Stimulated activated CD4-positive, alpha-beta T cell treated with anti-CD3 and anti-CD28 coated beads, TNF-alpha, amount 100 ng/mL, for 4 hours (primary cell): ENCODE measurements at regions not wholly inside any gene's neighbourhood (a gene's known extent, or its start where the extent isn't known, plus 50 kb on each side); places are given as distances from the start of the nearest gene placed in this dataset.
"Not testable (repeated sequence)": the region's sequence is repeated elsewhere in the genome, so short reads cannot be mapped to it uniquely, and the experiment has no call there.

Source experiments
- DNase-seq, 3 experiments: peaks; one replicate each; pipeline ENCODE4 v3.0.0-alpha.2; 2020; ENCODE audit warnings: low read depth in 3 of 3

DNA sequence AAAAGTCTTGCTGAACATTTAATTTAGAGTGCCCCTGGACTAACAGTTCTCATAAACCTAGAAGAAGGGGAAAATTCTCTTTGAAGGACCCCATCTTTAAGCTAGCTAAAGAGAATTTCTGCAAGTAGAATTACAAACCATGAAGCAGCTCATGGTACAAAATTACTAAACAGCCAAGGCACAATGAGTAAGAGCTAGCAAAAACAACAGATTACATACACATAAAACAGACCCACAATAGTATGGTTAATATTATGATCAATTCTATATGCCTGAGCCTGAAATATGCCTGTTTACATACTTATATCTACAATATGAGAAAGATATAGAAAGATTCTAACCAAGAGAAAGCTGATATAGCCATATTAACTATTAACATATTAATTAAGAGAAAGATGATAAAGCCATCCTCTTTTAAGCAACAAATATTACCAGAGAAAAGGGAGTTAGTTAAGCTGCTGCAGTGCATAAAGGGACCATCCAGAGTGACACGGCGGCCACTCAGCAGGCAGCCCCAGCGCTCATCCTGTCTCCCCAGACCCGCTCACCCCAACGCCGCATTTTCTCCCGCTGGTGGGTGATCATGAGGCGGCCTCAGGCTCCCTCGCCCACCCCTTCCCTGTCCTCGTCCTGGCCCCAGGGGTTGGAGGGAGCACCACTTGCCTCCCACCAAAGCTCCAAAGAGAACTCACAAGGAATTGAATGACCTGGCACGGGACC, 98.4 kb upstream of the CARMIL1 start:
- no peak for DNase-seq

DNA sequence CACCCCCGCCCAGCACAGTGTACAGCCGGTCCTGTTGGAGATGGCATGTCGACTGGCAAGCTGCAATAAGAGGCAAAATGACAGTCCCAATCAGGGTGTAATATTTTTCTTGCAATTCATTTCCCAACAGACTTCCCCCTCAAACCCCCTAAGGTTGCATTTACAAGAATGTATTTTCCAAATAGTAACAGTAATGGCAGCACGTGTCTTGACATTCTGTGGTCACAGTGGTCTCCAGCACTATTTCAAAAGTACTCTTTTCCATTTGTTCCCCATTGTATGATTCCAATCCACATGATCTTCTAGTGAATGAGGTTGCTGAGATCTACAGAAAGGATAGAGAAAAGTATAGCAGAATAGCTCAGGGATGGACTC, 97.8 kb upstream of the CARMIL1 start:
- DNase-seq, result no peak

- DNase-seq, result no peak
Measured at GRCh38 chr6:25181923-25182322, 97.3 kb upstream of the CARMIL1 start.

DNA sequence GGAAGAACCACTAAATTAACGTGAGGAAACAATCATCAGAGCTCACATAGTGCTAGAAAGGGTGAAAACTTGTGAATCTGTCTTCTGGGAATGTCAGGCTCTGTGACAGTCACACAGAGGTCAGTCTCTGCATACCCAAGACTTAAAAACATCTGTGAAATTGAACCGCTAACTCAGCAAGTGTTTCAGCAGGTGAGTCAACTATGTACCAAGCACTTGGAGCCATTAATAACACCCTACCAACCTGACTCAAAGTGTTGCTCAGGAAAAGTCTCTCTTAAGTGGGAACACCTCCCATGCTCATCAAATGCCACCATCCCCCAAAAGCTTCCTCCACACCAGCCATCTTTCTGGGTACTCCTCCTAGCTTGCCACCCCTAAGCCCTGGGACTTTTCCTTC, 92.3 kb upstream of the CARMIL1 start:
- no peak for DNase-seq

- DNase-seq, result no peak
Measured at GRCh38 chr6:25188232-25188631, 90.9 kb upstream of the CARMIL1 start.

DNA sequence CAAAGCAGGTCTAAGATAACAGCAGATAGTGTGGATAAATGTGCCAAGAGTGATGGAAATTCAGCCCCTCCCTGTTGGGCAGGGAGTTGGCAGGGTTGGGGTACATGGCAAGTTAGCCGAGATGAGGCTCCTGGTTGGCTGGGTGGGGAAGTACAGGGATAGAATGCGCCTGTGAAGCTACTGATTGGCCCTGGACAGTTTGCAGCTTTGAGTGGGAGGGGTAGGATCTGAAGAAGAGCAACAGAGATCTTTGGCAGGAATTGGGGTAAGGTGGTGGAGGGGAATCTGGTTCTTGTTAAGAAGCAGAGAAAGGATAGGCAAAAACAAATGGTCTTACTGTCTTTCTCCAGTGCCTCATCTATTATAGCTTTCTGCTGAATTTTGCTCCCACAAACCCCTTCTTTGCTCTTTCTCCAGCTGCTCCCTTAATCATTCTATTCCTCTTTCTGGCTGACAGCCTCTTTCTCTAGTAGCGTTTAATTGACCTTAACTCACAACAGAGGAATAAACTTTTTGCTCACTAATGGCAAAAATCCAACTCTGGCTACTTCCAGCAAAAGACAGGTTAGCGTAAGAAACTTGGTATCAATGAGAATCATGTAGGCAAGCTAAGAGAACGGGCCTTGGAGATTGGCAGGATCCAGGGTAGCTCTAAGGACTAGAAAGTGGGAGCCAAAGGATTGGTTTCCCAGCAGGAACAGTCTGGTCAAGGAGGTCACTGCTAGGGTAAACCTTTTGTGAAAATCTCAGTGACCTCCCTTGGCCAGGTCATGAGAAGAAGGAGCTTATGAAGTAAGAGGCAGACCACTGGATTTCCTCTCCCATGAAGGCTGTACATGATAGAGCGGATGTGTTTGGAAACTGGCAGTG, 86.3 kb upstream of the CARMIL1 start:
- DNase-seq, result no peak

DNA sequence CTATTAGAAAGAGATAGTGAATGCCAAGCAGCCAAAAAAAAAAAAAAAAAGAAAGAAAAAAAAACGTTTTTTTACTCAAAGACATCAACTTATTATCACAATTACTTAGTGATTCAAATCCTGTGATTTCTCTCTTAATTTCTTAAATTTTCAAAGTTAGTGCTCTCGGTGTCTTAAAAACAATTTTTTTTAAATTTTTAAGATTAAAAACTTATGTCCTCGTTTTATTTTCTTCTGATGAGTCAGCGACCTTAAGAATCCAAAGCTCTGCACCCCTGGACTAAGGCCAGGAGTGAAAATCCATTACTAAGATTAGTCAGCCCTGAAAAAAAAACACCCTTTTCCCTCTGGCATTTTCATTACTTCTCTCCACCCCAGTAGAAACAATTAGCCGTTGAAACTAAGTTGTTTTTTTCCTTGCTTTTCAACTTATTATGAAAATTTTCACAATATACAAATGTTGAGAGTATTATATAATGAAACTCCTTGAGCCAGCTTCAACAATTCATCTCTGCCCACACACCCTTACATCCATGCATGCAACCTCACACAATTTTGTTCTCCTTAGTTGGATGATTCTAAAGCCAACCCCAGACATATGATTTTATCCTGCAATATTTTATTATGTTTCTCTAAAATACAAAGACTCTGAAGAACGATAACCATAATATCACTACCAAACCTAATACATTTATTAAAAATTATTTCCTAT, 85.6 kb upstream of the CARMIL1 start:
- no peak for DNase-seq

DNA sequence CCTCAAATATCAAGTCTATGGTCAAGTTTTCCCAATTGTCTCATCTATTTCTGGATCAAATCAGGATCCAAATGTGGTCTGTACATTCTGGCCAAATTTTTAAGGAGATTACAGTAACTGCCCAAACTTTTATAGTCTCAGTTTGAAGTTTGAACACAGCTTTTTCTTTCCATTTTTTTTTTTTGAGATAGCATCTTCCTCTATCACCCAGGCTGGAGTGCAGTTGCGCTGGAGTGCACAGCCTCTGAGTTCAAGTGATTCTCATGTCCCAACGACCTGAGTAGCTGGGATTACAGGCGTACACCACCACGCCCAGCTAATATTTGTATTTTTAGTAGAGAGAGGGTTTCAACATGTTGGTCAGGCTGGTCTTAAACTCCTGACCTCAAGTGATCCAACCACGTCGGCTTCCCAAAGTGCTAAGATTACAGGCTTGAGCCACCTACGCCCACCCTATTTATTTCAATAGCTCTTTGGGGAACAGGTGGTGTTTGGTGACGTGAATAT, 84.9 kb upstream of the CARMIL1 start:
- no peak for DNase-seq

- DNase-seq, result no peak
Measured at GRCh38 chr6:25196464-25196863, 82.7 kb upstream of the CARMIL1 start.

DNA sequence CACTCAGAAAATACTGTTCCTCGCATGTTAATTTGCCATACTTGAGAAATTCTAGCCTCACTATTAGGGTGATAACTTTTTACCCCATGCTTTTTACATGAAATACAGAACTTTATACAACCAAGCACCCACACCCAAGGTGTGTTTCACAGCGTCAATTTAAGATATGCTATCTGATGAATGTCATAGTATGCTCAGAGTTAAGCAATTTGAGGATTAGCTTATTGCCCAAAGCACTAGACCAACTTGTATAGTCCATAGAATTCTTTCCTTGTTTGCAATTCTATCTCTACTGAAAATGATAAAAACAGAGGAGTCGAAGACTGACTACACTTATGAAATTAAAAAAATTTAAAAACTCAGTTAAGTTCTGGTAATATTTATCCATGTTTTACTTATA, 82.1 kb upstream of the CARMIL1 start:
- no peak for DNase-seq

DNA sequence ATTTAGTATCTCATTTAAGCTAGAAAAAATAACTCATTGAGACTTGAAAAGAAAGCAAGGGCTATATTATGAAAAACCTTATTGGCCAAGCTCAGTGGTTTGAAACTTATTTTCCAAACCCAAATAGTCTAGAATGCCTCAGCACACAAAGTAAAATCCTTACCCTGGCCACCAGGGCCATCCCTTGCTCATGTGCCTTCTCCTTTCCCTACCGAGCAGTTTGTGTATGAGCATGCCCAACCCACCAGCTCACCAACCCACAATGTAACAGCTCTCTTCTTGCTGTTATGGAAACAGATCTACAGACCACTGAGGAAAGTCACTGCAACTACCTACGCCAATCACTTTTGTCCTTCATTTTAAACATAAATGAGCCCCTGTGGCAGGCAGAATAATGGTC, 79.6 kb upstream of the CARMIL1 start:
- no peak for DNase-seq

- no peak for DNase-seq
Measured at GRCh38 chr6:25202504-25202903, 76.7 kb upstream of the CARMIL1 start.

DNA sequence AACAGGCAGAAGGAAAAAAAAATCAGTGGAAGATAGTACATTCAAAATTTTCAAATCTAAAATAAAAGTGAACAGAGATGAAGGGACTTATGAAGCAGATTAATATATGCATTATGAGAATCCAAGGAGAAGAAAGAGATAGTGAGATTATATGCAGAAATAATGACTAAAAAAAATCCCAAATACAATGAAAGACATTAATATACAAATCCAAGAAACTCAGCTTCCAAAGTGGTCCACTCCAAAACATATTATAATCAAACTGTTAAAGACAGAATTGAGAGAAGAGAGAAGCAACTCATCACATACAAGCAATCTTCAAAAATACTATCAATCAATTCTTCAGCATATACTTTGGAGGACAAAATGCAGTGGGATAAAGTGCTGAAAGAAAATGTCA, 73.5 kb upstream of the CARMIL1 start:
- DNase-seq, result no peak

DNA sequence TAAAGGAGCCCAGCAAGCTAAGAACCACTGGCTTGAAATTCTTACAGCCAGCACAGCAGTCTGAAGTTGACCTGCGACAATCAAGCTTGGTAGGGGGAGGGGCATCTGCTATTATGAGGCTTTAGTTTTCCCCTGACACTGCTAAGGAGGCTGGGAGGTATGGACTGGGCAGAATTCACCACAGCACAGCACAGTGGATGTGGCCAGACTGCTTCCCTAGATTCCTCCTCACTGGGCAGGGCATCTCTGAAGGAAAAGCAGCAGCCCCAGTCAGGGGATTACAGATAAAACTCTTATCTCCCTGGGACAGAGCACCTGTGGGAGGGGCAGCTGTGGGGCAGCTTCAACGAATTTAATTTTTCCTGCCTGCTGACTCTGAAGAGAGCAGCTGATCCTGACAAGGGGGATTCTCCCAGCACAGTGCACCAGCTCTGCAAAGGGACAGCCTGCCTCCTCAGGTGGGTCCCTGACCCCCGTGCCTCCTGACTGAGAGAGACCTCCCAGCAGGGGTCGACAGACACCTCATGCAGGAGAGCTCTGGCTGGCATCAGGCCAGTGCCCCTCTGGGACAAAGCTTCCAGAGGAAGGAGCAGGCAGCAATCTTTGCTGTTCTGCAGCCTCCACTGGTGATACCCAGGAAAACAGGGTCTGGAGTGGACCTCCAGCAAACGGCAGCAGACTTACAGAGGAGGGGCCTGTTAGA, 71.6 kb upstream of the CARMIL1 start:
- DNase-seq, result not testable (repeated sequence)

GRCh38 chr6:25215881-25216280, 63.3 kb upstream of the CARMIL1 start:
- no peak for DNase-seq

DNA sequence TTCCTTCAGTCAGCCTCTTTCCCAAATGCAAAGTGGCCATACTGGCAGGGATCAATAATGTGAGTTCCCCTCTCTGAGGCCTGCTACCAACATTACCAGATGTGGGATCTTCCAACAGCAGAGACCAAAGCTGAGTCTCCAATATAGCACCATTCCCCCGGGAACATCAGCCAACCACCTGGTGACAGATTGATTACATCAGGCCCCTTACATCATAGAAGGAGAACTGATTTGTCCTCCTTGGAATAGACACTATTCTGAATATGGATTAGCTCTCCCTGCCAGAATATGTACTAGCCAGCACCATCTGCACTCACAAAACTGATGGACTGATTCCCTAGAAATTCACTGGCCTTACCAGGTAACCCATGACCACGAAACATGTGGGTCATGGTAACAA, 61.9 kb upstream of the CARMIL1 start:
- DNase-seq, result no peak

GRCh38 chr6:25217829-25218228, 61.3 kb upstream of the CARMIL1 start:
- no peak for DNase-seq

DNA sequence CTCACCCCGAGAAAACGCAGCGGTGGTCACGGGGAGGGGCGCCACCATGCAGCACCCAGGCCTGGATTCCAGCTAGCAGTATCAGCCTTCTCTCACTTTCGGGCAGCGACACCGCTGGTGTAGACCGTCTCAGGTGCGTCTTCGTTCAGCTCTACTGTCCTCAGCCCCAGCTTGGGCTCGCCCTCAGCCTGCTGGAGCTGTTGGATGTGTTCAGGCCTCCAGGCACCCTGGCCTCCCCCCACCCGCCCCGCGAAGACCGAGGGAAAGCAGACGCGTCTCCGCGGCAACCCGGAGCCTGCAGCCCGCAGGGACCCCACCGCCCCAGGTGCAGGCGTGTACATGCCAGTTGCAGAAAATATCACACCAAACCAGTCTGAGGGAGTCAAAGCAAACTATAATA, 60.8 kb upstream of the CARMIL1 start:
- DNase-seq, result no peak

GRCh38 chr6:25219216-25219916, 59.8 kb upstream of the CARMIL1 start:
- DNase-seq, result no peak

GRCh38 chr6:25219917-25220278, 59.3 kb upstream of the CARMIL1 start:
- no peak for DNase-seq

DNA sequence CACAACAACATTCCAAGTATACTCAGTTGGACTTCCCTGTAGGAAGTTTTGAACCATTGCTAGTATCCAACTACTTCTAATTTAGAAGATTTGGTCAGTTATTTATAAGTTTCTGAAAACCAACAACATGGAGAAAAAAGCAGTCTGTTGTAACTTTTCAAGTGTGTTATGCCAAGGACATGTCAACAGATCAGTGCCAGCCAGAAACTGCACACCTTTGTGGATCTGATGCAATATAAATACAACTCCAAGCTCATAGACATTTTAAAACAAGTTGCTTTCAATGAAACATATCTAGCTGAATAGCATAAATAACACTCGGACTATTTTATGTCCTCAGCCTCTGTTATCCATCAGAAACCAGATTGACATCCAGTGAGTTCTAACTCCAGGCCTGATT, 58.3 kb upstream of the CARMIL1 start:
- DNase-seq, result no peak
